IMR-90 (cell line): ENCODE measurements at regions not wholly inside any gene's neighbourhood (a gene's known extent, or its start where the extent isn't known, plus 50 kb on each side); places are given as distances from the start of the nearest gene placed in this dataset.

Source experiments
- ATAC-seq: fragments of 200-7000 bp; cut with Tn5 transposase; 2 replicates; pipeline ENCODE4 v1.9.1; 2020; ENCODE audit warnings: low read depth, mild to moderate bottlenecking, moderate library complexity
- BruUV-seq: library from RNA; stranded (reverse); fragments of 400-500 nt; replicated peaks from 2 replicates; lab custom pipeline; 2021; lab: Mats Ljungman, UMichigan
- CTCF ChIA-PET: fragments of 300-600 bp; formaldehyde crosslinking; extraction: SDS; loops from one replicate; lab custom pipeline; 2021; ENCODE audit warnings: antibody characterized with exemption; lab: Yijun Ruan, JAX
- POLR2A ChIA-PET: fragments of 300-600 bp; sonication (Branson Sonifier 250); formaldehyde crosslinking; loops from one replicate; lab custom pipeline; 2022; ENCODE audit warnings: antibody characterized with exemption; ENCODE audit not compliant: unreplicated experiment; lab: Charles Lee
- DNase-seq: peaks from one replicate; pipeline ENCODE4 v3.0.0; 2013
- H2AFZ ChIP-seq: replicated peaks from 2 replicates; pipeline ENCODE3; 2013; ENCODE audit warnings: low read length, mild to moderate bottlenecking; ENCODE audit not compliant: poor library complexity
- H2AK5ac ChIP-seq: 2 replicates; pipeline ENCODE4 v1.6.1; 2013; ENCODE audit warnings: low read depth, low read length, inconsistent platforms
- H2AK9ac ChIP-seq: replicated peaks from 2 replicates; pipeline ENCODE3; 2013; ENCODE audit warnings: mild to moderate bottlenecking, low read depth, low read length, moderate library complexity; ENCODE audit not compliant: poor library complexity
- H2BK120ac ChIP-seq: 2 replicates; pipeline ENCODE4 v1.6.1; 2013; ENCODE audit warnings: low read depth, low read length, inconsistent platforms
- H2BK15ac ChIP-seq: 3 replicates; pipeline ENCODE4 v1.6.1; 2013; ENCODE audit warnings: low read depth, low read length, inconsistent platforms
- H2BK20ac ChIP-seq: 2 replicates; pipeline ENCODE4 v1.6.1; 2013; ENCODE audit warnings: low read depth, mild to moderate bottlenecking, inconsistent platforms, low read length, moderate library complexity
- H2BK5ac ChIP-seq: 2 replicates; pipeline ENCODE4 v1.6.1; 2013; ENCODE audit warnings: mild to moderate bottlenecking, low read depth, low read length, inconsistent platforms; ENCODE audit not compliant: poor library complexity, severe bottlenecking
- H3K14ac ChIP-seq: replicated peaks from 2 replicates; pipeline ENCODE4 v1.6.1; 2013; ENCODE audit warnings: low read depth, low read length, inconsistent platforms
- H3K18ac ChIP-seq: 2 replicates; pipeline ENCODE4 v1.6.1; 2013; ENCODE audit warnings: low read depth, low read length, control low read depth
- H3K23ac ChIP-seq: 2 replicates; pipeline ENCODE4 v1.6.1; 2013; ENCODE audit warnings: low read depth, low read length, inconsistent platforms
- H3K27ac ChIP-seq: 2 replicates; pipeline ENCODE4 v1.5.1; 2013; ENCODE audit warnings: mild to moderate bottlenecking, control low read depth, low read length; ENCODE audit not compliant: insufficient read depth
- H3K27me3 ChIP-seq: 2 replicates; pipeline ENCODE4 v1.6.1; 2013; ENCODE audit warnings: low read length; ENCODE audit not compliant: control insufficient read depth, insufficient read depth
- H3K36me3 ChIP-seq: 2 replicates; pipeline ENCODE4 v1.6.1; 2013; ENCODE audit warnings: low read length, mixed read lengths; ENCODE audit not compliant: control insufficient read depth, insufficient read depth
- H3K4ac ChIP-seq: 2 replicates; pipeline ENCODE4 v1.6.1; 2013; ENCODE audit warnings: low read depth, low read length, inconsistent platforms
- H3K4me1 ChIP-seq: 2 replicates; pipeline ENCODE4 v1.6.1; 2013; ENCODE audit warnings: low read length, mixed read lengths; ENCODE audit not compliant: control insufficient read depth, insufficient read depth
- H3K4me2 ChIP-seq: 2 replicates; pipeline ENCODE4 v1.6.1; 2013; ENCODE audit warnings: low read depth, mild to moderate bottlenecking, control low read depth, low read length, moderate library complexity
- H3K4me3 ChIP-seq: 2 replicates; pipeline ENCODE4 v1.5.1; 2013; ENCODE audit warnings: low read depth, mild to moderate bottlenecking, control low read depth, low read length, moderate library complexity; ENCODE audit not compliant: insufficient read depth
- H3K56ac ChIP-seq: 2 replicates; pipeline ENCODE4 v1.6.1; 2013; ENCODE audit warnings: low read length, inconsistent platforms; ENCODE audit not compliant: insufficient read depth; ENCODE audit errors: extremely low read depth
- H3K79me1 ChIP-seq, 2 experiments: 2 replicates each; pipeline ENCODE4 v1.6.1; 2013; ENCODE audit warnings: low read length in 2 of 2, inconsistent platforms in 1 of 2, low read depth in 1 of 2
- H3K9ac ChIP-seq: 2 replicates; pipeline ENCODE4 v1.6.1; 2013; ENCODE audit warnings: low read depth, low read length, control low read depth
- H3K9me1 ChIP-seq: 2 replicates; pipeline ENCODE4 v1.6.1; 2013; ENCODE audit warnings: low read length, inconsistent platforms; ENCODE audit not compliant: insufficient read depth
- H3K9me3 ChIP-seq: 2 replicates; pipeline ENCODE4 v1.6.1; 2013; ENCODE audit warnings: low read length; ENCODE audit not compliant: control insufficient read depth, insufficient read depth
- H4K20me1 ChIP-seq: 2 replicates; pipeline ENCODE4 v1.6.1; 2013; ENCODE audit warnings: low read length, inconsistent platforms; ENCODE audit not compliant: insufficient read depth
- H4K5ac ChIP-seq: 2 replicates; pipeline ENCODE4 v1.6.1; 2013; ENCODE audit warnings: mild to moderate bottlenecking, low read depth, low read length, control low read depth
- H4K8ac ChIP-seq, 2 experiments: 2 replicates each; pipeline ENCODE4 v1.6.1; 2013; ENCODE audit warnings: low read depth in 2 of 2, low read length in 2 of 2, control low read depth in 1 of 2, inconsistent platforms in 1 of 2
- H4K91ac ChIP-seq: 2 replicates; pipeline ENCODE4 v1.6.1; 2013; ENCODE audit warnings: low read depth, low read length, inconsistent platforms; ENCODE audit not compliant: insufficient read depth
- CEBPB ChIP-seq: IDR thresholded peaks from 2 replicates; pipeline ENCODE4 v1.6.1; 2012; ENCODE audit warnings: low read depth, low read length, improper control_type of control experiment
- CHD1 ChIP-seq: IDR thresholded peaks from 2 replicates; pipeline ENCODE4 v1.6.1; 2012; ENCODE audit warnings: low read depth, low read length, improper control_type of control experiment
- FOS ChIP-seq: fragments of 150-350 bp; IDR thresholded peaks from 2 replicates; pipeline ENCODE4 v1.6.1; 2016; ENCODE audit warnings: low read depth, low read length
- MAFK ChIP-seq: IDR thresholded peaks from 2 replicates; pipeline ENCODE4 v1.6.1; 2012; ENCODE audit warnings: low read depth, low read length, improper control_type of control experiment
- MAZ ChIP-seq: IDR thresholded peaks from 2 replicates; pipeline ENCODE4 v1.6.1; 2012; ENCODE audit warnings: low read depth, mild to moderate bottlenecking, low read length, improper control_type of control experiment, moderate library complexity, borderline replicate concordance
- NFE2L2 ChIP-seq: fragments of 150-350 bp; IDR thresholded peaks from 2 replicates; pipeline ENCODE4 v1.6.1; 2016; ENCODE audit warnings: low read depth, mild to moderate bottlenecking, low read length
- POLR2A ChIP-seq: IDR thresholded peaks from 2 replicates; pipeline ENCODE4 v1.6.1; 2012; ENCODE audit warnings: mild to moderate bottlenecking, low read depth, low read length
- RAD21 ChIP-seq: IDR thresholded peaks from 2 replicates; pipeline ENCODE4 v1.6.1; 2012; ENCODE audit warnings: low read length, improper control_type of control experiment
- RCOR1 ChIP-seq: IDR thresholded peaks from 2 replicates; pipeline ENCODE4 v1.6.1; 2012; ENCODE audit warnings: mild to moderate bottlenecking, low read length, improper control_type of control experiment; ENCODE audit not compliant: insufficient replicate concordance
- RFX5 ChIP-seq: IDR thresholded peaks from 2 replicates; pipeline ENCODE4 v1.8.0; 2012; ENCODE audit warnings: low read depth, mild to moderate bottlenecking, low read length, moderate library complexity
- SMC3 ChIP-seq: fragments of 150-350 bp; IDR thresholded peaks from 2 replicates; pipeline ENCODE4 v1.6.1; 2016; ENCODE audit warnings: low read depth, mild to moderate bottlenecking, antibody characterized with exemption, low read length, moderate library complexity
- USF2 ChIP-seq: fragments of 150-350 bp; IDR thresholded peaks from 2 replicates; pipeline ENCODE4 v1.6.1; 2017; ENCODE audit warnings: mild to moderate bottlenecking, antibody characterized with exemption, low read length, low read depth
- WGBS, 2 experiments: methylation state at CpG; one replicate each; pipeline versions ENCODE4 v1.1.5 to v1.1.7; 2013; ENCODE audit warnings: missing lambda C conversion rate in 2 of 2; ENCODE audit not compliant: insufficient read length in 1 of 2; ENCODE audit errors: extremely low coverage in 2 of 2; 5-methylcytosine and 5-hydroxymethylcytosine counted together
- dilution Hi-C: fragments of 300-500 bp; cut with HindIII; formaldehyde crosslinking; loops from one replicate; pipeline ENCODE4 v1.14.3; 2018; ENCODE audit warnings: low sequenced_read_pairs; ENCODE audit not compliant: unreplicated experiment
- in situ Hi-C: fragments of 300-500 bp; cut with MboI; formaldehyde crosslinking; loops from 3 replicates; pipeline ENCODE4 v1.14.3; 2019; ENCODE audit warnings: low sequenced_read_pairs, inconsistent platforms, mixed read lengths
- intact Hi-C: fragments of 100-400 bp; cut with micrococcal nuclease; formaldehyde crosslinking; loops from 2 replicates; pipeline ENCODE4 v1.10.0; 2022
- TF ChIP-seq, protein P1 (sequence below): conservative IDR thresholded peaks from 2 replicates; pipeline ENCODE4 v1.5.1; 2012; ENCODE audit warnings: mild to moderate bottlenecking, low read depth, low read length, improper control_type of control experiment
- TF ChIP-seq, protein P2 (sequence below): fragments of 150-350 bp; IDR thresholded peaks from 2 replicates; pipeline ENCODE4 v1.6.1; 2016; ENCODE audit warnings: low read depth, mild to moderate bottlenecking, low read length, moderate library complexity, borderline replicate concordance

GRCh38 chr6:86087954-86088353 is 445.3 kb upstream of the SYNCRIP start:
- no peaks in the 10 kb centered on the region for H3K9me1 ChIP-seq
- H2BK120ac ChIP-seq: no peak overlapping the region
- ChIA-PET POLR2A (no interaction called here), CTCF (no interaction called here)
- TF ChIP-seq RFX5 (no peak), FOS (no peak), MAFK (no peak), USF2 (no peak), MAZ (no peak), RCOR1 (no peak), SMC3 (no peak), CEBPB (no peak), NFE2L2 (no peak), CHD1 (no peak), POLR2A (no peak), RAD21 (no peak)
- TF ChIP-seq, protein P1, sequence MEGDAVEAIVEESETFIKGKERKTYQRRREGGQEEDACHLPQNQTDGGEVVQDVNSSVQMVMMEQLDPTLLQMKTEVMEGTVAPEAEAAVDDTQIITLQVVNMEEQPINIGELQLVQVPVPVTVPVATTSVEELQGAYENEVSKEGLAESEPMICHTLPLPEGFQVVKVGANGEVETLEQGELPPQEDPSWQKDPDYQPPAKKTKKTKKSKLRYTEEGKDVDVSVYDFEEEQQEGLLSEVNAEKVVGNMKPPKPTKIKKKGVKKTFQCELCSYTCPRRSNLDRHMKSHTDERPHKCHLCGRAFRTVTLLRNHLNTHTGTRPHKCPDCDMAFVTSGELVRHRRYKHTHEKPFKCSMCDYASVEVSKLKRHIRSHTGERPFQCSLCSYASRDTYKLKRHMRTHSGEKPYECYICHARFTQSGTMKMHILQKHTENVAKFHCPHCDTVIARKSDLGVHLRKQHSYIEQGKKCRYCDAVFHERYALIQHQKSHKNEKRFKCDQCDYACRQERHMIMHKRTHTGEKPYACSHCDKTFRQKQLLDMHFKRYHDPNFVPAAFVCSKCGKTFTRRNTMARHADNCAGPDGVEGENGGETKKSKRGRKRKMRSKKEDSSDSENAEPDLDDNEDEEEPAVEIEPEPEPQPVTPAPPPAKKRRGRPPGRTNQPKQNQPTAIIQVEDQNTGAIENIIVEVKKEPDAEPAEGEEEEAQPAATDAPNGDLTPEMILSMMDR: no peak
- TF ChIP-seq, protein P2, sequence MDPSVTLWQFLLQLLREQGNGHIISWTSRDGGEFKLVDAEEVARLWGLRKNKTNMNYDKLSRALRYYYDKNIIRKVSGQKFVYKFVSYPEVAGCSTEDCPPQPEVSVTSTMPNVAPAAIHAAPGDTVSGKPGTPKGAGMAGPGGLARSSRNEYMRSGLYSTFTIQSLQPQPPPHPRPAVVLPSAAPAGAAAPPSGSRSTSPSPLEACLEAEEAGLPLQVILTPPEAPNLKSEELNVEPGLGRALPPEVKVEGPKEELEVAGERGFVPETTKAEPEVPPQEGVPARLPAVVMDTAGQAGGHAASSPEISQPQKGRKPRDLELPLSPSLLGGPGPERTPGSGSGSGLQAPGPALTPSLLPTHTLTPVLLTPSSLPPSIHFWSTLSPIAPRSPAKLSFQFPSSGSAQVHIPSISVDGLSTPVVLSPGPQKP: no peak
- no peak overlapping the region for H2BK15ac ChIP-seq
- H3K27ac ChIP-seq: no peak overlapping the region
- H4K20me1 ChIP-seq: no peaks in the 10 kb centered on the region
- H3K56ac ChIP-seq: no peak overlapping the region
- no peak for DNase-seq
- in situ Hi-C loops (no loop called here), intact Hi-C loops (no loop called here), dilution Hi-C loops (no loop called here)
- no peaks in the 10 kb centered on the region for H3K36me3 ChIP-seq
- no peak overlapping the region for H2AFZ ChIP-seq
- no peak overlapping the region for H4K5ac ChIP-seq
- no peak overlapping the region for H3K9ac ChIP-seq
- peaks cover 6% of the 10 kb centered on the region for H3K9me3 ChIP-seq
- H3K4me1 ChIP-seq: no peaks in the 10 kb centered on the region
- H3K79me1 ChIP-seq: no peaks in the 10 kb centered on the region
- WGBS, 2 experiments: 33% methylated on average over 1 of the region's 2 CpGs; no CpG with 5 or more reads in 1 of the 2 experiments
- no peak overlapping the region for H2BK20ac ChIP-seq
- H2AK5ac ChIP-seq: no peak overlapping the region
- BruUV-seq: no TSS peak
- H3K27me3 ChIP-seq: no peaks in the 10 kb centered on the region
- H3K23ac ChIP-seq: no peak overlapping the region
- H3K18ac ChIP-seq: no peak overlapping the region
- no peak overlapping the region for H4K91ac ChIP-seq
- H3K4ac ChIP-seq: no peak overlapping the region
- no peak overlapping the region for H3K4me2 ChIP-seq
- ATAC-seq: no peak
- no peak overlapping the region for H3K14ac ChIP-seq
- H2AK9ac ChIP-seq: no peak overlapping the region
- H3K4me3 ChIP-seq: no peak overlapping the region
- no peak overlapping the region for H2BK5ac ChIP-seq
- H4K8ac ChIP-seq: no peak overlapping the region
